Karpas-422 (cell line): ENCODE measurements at regions not wholly inside any gene's neighbourhood (a gene's known extent, or its start where the extent isn't known, plus 50 kb on each side); places are given as distances from the start of the nearest gene placed in this dataset.

Experiments
- DNase-seq: peaks from one replicate; pipeline ENCODE4 v3.0.0-alpha.2; 2015
- H2AFZ ChIP-seq: fragments of 200-600 bp; sonication (generic); 2 replicates; pipeline ENCODE4 v1.6.1; 2014; ENCODE audit warnings: antibody characterized with exemption, low read length, mixed read lengths
- H3K27ac ChIP-seq: fragments of 200-600 bp; sonication (generic); 2 replicates; pipeline ENCODE4 v1.5.1; 2014; ENCODE audit warnings: mild to moderate bottlenecking, low read length, moderate library complexity
- H3K27me3 ChIP-seq: fragments of 200-600 bp; sonication (generic); 2 replicates; pipeline ENCODE4 v1.6.1; 2014; ENCODE audit warnings: low read length, mixed read lengths
- H3K36me3 ChIP-seq: fragments of 200-600 bp; sonication (generic); 2 replicates; pipeline ENCODE4 v1.6.1; 2014; ENCODE audit warnings: low read length, mixed read lengths; ENCODE audit not compliant: insufficient read depth
- H3K4me1 ChIP-seq: fragments of 200-600 bp; sonication (generic); 2 replicates; pipeline ENCODE4 v1.6.1; 2014; ENCODE audit warnings: mild to moderate bottlenecking, low read length, mixed read lengths
- H3K4me2 ChIP-seq: fragments of 200-600 bp; sonication (generic); 2 replicates; pipeline ENCODE4 v1.6.1; 2014; ENCODE audit warnings: low read length, low read depth, mild to moderate bottlenecking; ENCODE audit not compliant: poor library complexity, severe bottlenecking
- H3K4me3 ChIP-seq: fragments of 200-600 bp; sonication (generic); 2 replicates; pipeline ENCODE4 v1.5.1; 2014; ENCODE audit warnings: mild to moderate bottlenecking, antibody characterized with exemption, low read length, mixed read lengths
- H3K79me2 ChIP-seq: fragments of 200-600 bp; sonication (generic); 2 replicates; pipeline ENCODE4 v1.6.1; 2014; ENCODE audit warnings: mild to moderate bottlenecking, low read length, mixed read lengths
- H3K9ac ChIP-seq: fragments of 200-600 bp; sonication (generic); 2 replicates; pipeline ENCODE4 v1.6.0; 2014; ENCODE audit warnings: low read length
- H3K9me2 ChIP-seq: fragments of 200-600 bp; sonication (generic), shearing (Covaris generic); replicated peaks from 2 replicates; pipeline ENCODE4 v1.6.0; 2014; ENCODE audit warnings: mild to moderate bottlenecking, low read length, moderate library complexity; ENCODE audit not compliant: insufficient read depth
- H3K9me3 ChIP-seq: fragments of 300-700, 200-600 bp; sonication (generic); 2 replicates; pipeline ENCODE4 v1.6.1; 2014; ENCODE audit warnings: low read length, mixed read lengths
- H4K20me1 ChIP-seq: fragments of 200-600 bp; sonication (generic); 2 replicates; pipeline ENCODE4 v1.6.1; 2014; ENCODE audit warnings: mild to moderate bottlenecking, antibody characterized with exemption, low read length, low read depth; ENCODE audit not compliant: insufficient read depth

- Histone ChIP-seq H3K4me3 (no peak overlapping the region), H3K79me2 (no peaks in the 10 kb centered on the region), H3K4me2 (no peak overlapping the region), H3K36me3 (no peaks in the 10 kb centered on the region), H3K9ac (no peak overlapping the region), H3K9me2 (no peaks in the 10 kb centered on the region), H3K4me1 (peaks cover 5% of the 10 kb centered on the region), H2AFZ (no peak overlapping the region), H3K27ac (no peak overlapping the region), H3K27me3 (no peaks in the 10 kb centered on the region), H4K20me1 (no peaks in the 10 kb centered on the region), H3K9me3 (no peaks in the 10 kb centered on the region)
- no peak for DNase-seq
Observed at GRCh38 chr9:120263836-120264235, 316.1 kb downstream of the CDK5RAP2 start.

GRCh38 chr9:120261419-120261818 is 318.5 kb downstream of the CDK5RAP2 start:
- peak; percentile 27 for DNase-seq
- Histone ChIP-seq H3K27me3 (no peaks in the 10 kb centered on the region), H3K9ac (no peak overlapping the region), H3K36me3 (no peaks in the 10 kb centered on the region), H3K9me3 (no peaks in the 10 kb centered on the region), H3K79me2 (no peaks in the 10 kb centered on the region), H3K9me2 (no peaks in the 10 kb centered on the region), H2AFZ (no peak overlapping the region), H3K4me3 (no peak overlapping the region), H4K20me1 (no peaks in the 10 kb centered on the region), H3K4me1 (peaks cover 29% of the 10 kb centered on the region), H3K27ac (no peak overlapping the region), H3K4me2 (no peak overlapping the region)

DNA sequence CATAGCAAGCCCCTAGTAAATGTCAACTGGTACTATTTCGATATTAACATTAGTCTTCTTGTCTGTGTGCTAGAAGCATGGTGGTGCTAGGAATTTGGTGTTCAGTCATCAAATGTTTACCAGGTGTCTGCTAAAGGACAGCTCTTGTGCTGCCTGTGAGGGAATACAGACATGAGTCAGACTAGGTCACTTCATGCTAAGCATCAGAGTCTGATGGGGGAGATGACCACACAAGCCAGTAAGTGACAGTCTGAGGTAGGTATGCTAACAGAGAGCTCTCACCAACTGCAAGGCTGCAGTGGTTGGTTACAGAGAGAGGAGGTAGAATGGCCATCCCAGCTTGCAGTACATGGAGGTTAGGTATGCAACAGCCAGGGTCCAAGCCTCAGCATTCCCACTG is 320.9 kb downstream of the CDK5RAP2 start:
- no peaks in the 10 kb centered on the region for H3K9me3 ChIP-seq
- peaks cover 47% of the 10 kb centered on the region for H3K4me1 ChIP-seq
- no peak overlapping the region for H3K4me3 ChIP-seq
- H3K36me3 ChIP-seq: no peaks in the 10 kb centered on the region
- H3K27ac ChIP-seq: no peak overlapping the region
- no peak overlapping the region for H3K9ac ChIP-seq
- no peaks in the 10 kb centered on the region for H4K20me1 ChIP-seq
- no peak overlapping the region for H2AFZ ChIP-seq
- no peaks in the 10 kb centered on the region for H3K27me3 ChIP-seq
- peak; percentile 31 for DNase-seq
- no peaks in the 10 kb centered on the region for H3K79me2 ChIP-seq
- H3K9me2 ChIP-seq: no peaks in the 10 kb centered on the region
- no peak overlapping the region for H3K4me2 ChIP-seq

DNA sequence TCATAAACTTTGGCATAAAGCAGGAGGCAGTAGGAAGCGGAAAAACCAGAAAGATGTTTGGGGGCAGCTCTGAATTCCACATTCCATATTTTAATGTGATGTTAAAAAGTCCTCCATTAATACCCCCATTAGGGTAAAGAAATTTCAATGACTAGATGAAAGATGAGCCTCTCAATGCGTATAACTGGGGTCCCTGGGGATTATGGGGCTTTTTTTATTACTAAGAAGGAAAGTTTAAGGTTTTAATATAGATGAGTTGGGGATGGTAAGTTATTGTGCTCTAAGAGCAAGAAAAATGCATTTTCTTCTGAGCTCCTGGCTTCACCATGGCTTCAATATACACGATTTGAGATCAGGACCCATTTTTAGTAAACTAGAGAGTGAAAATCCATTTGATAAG is 321.9 kb downstream of the CDK5RAP2 start:
- H2AFZ ChIP-seq: no peak overlapping the region
- H3K36me3 ChIP-seq: no peaks in the 10 kb centered on the region
- peak overlapping the region; percentile 36; the same call in 1 of the 2 replicates for H3K4me3 ChIP-seq
- no peaks in the 10 kb centered on the region for H3K9me2 ChIP-seq
- H3K4me2 ChIP-seq: peak overlapping the region; percentile 57
- H3K27ac ChIP-seq: peak overlapping the region; percentile 67
- H3K9ac ChIP-seq: 0 out of 2 replicates have a peak overlapping the region, but pooled peaks have one; percentile 19
- peaks cover 47% of the 10 kb centered on the region for H3K4me1 ChIP-seq
- H3K27me3 ChIP-seq: no peaks in the 10 kb centered on the region
- H4K20me1 ChIP-seq: no peaks in the 10 kb centered on the region
- DNase-seq: peak; percentile 42
- no peaks in the 10 kb centered on the region for H3K79me2 ChIP-seq
- H3K9me3 ChIP-seq: no peaks in the 10 kb centered on the region

GRCh38 chr9:120257483-120257882 is 322.5 kb downstream of the CDK5RAP2 start:
- peak overlapping the region; percentile 67 for H3K27ac ChIP-seq

GRCh38 chr9:120256146-120256545 is 323.8 kb downstream of the CDK5RAP2 start:
- no peaks in the 10 kb centered on the region for H3K79me2 ChIP-seq
- no peaks in the 10 kb centered on the region for H3K9me2 ChIP-seq
- no peak overlapping the region for H3K27ac ChIP-seq
- H3K4me1 ChIP-seq: peaks cover 47% of the 10 kb centered on the region
- H4K20me1 ChIP-seq: no peaks in the 10 kb centered on the region
- H3K27me3 ChIP-seq: no peaks in the 10 kb centered on the region
- no peaks in the 10 kb centered on the region for H3K36me3 ChIP-seq
- no peaks in the 10 kb centered on the region for H3K9me3 ChIP-seq
- peak; percentile 29 for DNase-seq
- H3K4me3 ChIP-seq: no peak overlapping the region
- no peak overlapping the region for H3K4me2 ChIP-seq
- no peak overlapping the region for H2AFZ ChIP-seq
- H3K9ac ChIP-seq: no peak overlapping the region

More at GRCh38 chr9:120257483-120257882, 322.5 kb downstream of the CDK5RAP2 start:
- H3K27me3 ChIP-seq: no peaks in the 10 kb centered on the region
- no peaks in the 10 kb centered on the region for H3K79me2 ChIP-seq
- H4K20me1 ChIP-seq: no peaks in the 10 kb centered on the region
- H3K36me3 ChIP-seq: no peaks in the 10 kb centered on the region
- DNase-seq: peak; percentile 25
- peak overlapping the region; percentile 57 for H3K4me2 ChIP-seq
- no peaks in the 10 kb centered on the region for H3K9me3 ChIP-seq
- peaks cover 47% of the 10 kb centered on the region for H3K4me1 ChIP-seq
- no peak overlapping the region for H2AFZ ChIP-seq
- H3K4me3 ChIP-seq: peak overlapping the region; percentile 36; the same call in 1 of the 2 replicates
- H3K9ac ChIP-seq: peak overlapping the region; percentile 19; the same call in 1 of the 2 replicates
- no peaks in the 10 kb centered on the region for H3K9me2 ChIP-seq

DNA sequence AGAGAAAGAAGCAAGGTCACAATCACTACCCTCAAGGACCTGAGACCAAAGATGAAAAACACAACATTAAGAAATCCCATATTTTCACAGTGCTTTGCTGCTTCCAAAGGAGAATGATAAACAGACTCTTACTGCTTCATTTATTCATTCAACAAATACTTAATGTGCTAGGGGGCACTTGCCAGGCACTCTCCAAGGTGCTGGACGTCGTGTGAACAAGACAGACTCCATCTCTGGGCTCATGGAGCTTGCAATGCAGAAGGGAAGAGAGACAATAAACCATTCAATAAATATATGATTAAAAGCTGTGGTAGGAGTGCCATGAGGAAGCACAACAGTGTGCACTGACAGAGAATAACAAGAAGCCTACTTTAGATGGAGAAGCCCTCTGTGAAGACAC is 327.7 kb downstream of the CDK5RAP2 start:
- no peaks in the 10 kb centered on the region for H3K36me3 ChIP-seq
- H3K79me2 ChIP-seq: no peaks in the 10 kb centered on the region
- no peak overlapping the region for H2AFZ ChIP-seq
- H3K27ac ChIP-seq: no peak overlapping the region
- H3K9me2 ChIP-seq: no peaks in the 10 kb centered on the region
- H3K4me3 ChIP-seq: no peak overlapping the region
- peaks cover 26% of the 10 kb centered on the region for H3K4me1 ChIP-seq
- no peak overlapping the region for H3K4me2 ChIP-seq
- H3K9me3 ChIP-seq: no peaks in the 10 kb centered on the region
- H3K9ac ChIP-seq: no peak overlapping the region
- DNase-seq: no peak
- no peaks in the 10 kb centered on the region for H4K20me1 ChIP-seq
- no peaks in the 10 kb centered on the region for H3K27me3 ChIP-seq

DNA sequence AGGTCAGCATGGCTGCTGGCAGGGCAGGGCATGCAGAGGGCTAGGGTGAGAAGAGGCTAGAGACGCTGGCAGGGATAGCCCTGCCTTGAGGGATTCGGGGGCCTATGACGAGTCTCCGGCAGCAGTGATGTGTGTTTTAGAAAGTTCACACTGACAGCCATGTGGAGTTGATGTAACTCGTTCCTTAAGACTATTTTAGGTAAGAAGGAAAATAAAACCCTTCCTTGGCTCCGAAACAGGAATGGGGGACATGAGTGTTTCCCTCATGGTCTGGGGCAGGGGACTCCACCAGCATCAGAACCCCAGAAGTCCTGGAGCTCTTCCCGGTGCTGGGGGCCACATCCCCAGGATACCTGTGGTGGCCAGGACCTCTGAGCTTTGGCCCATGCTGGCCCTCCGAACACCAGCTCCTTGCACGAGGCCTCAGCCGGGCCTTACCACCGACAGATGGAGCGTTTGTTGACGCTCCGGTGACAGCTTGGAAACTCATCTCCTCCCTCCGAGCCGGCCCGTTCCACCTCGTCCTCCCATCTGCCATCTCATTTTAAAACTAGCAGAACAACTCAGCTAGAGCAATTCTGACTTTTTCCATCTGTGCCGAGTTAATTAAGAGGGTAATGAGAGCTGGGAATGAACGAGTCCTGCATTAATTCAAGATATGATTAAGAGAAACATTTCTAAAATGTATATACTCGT is 337.7 kb downstream of the CDK5RAP2 start:
- Histone ChIP-seq H3K9me2 (no peaks in the 10 kb centered on the region), H3K9me3 (no peaks in the 10 kb centered on the region), H3K36me3 (no peaks in the 10 kb centered on the region), H3K27ac (no peak overlapping the region), H3K79me2 (no peaks in the 10 kb centered on the region), H3K4me1 (no peaks in the 10 kb centered on the region), H3K27me3 (no peaks in the 10 kb centered on the region), H4K20me1 (no peaks in the 10 kb centered on the region), H3K4me3 (no peak overlapping the region), H3K4me2 (no peak overlapping the region), H2AFZ (no peak overlapping the region), H3K9ac (no peak overlapping the region)
- no peak for DNase-seq
